Stimulated activated naive CD4-positive, alpha-beta T cell (primary cell): ENCODE measurements at regions not wholly inside any gene's neighbourhood (a gene's known extent, or its start where the extent isn't known, plus 50 kb on each side); places are given as distances from the start of the nearest gene placed in this dataset.

Experiments used
- DNase-seq, 6 experiments: peaks; one replicate each; lab custom pipeline; 2025; lab: John Stamatoyannopoulos, UW

GRCh38 chr18:45312555-45313126 lies 302.6 kb upstream of the SLC14A2 start:
- DNase-seq, result no peak

GRCh38 chr18:45316127-45316526 lies 299.1 kb upstream of the SLC14A2 start:
- no peak for DNase-seq

- no peak for DNase-seq
These were observed 297.2 kb upstream of the SLC14A2 start for GRCh38 chr18:45317948-45318640.

GRCh38 chr18:45320724-45321123 lies 294.6 kb upstream of the SLC14A2 start:
- DNase-seq, result no peak

GRCh38 chr18:45321520-45321919 lies 293.8 kb upstream of the SLC14A2 start:
- no peak for DNase-seq

GRCh38 chr18:45322343-45322742 lies 292.9 kb upstream of the SLC14A2 start:
- DNase-seq, result no peak

- no peak for DNase-seq
These were observed 291.2 kb upstream of the SLC14A2 start for GRCh38 chr18:45324101-45324494.

GRCh38 chr18:45324495-45325113 lies 290.7 kb upstream of the SLC14A2 start:
- no peak for DNase-seq

- no peak for DNase-seq
These were observed 289.5 kb upstream of the SLC14A2 start for GRCh38 chr18:45325778-45326177.

- DNase-seq, result no peak
These were observed 288.8 kb upstream of the SLC14A2 start for GRCh38 chr18:45326505-45326904.

GRCh38 chr18:45328296-45328695 lies 287.0 kb upstream of the SLC14A2 start:
- DNase-seq, result no peak

GRCh38 chr18:45328811-45329210 lies 286.5 kb upstream of the SLC14A2 start:
- no peak for DNase-seq

GRCh38 chr18:45329316-45329715 lies 286.0 kb upstream of the SLC14A2 start:
- DNase-seq, result no peak

GRCh38 chr18:45330170-45330594 lies 285.1 kb upstream of the SLC14A2 start:
- DNase-seq, result no peak

- no peak for DNase-seq
These were observed 282.4 kb upstream of the SLC14A2 start for GRCh38 chr18:45332871-45333270.

- DNase-seq, result no peak
These were observed 281.1 kb upstream of the SLC14A2 start for GRCh38 chr18:45334191-45334590.

- DNase-seq, result no peak
These were observed 279.8 kb upstream of the SLC14A2 start for GRCh38 chr18:45335282-45336043.

- no peak for DNase-seq
These were observed 278.8 kb upstream of the SLC14A2 start for GRCh38 chr18:45336448-45336847.

- DNase-seq, result no peak
These were observed 277.8 kb upstream of the SLC14A2 start for GRCh38 chr18:45337477-45337876.

GRCh38 chr18:45339810-45340550 lies 275.3 kb upstream of the SLC14A2 start:
- no peak for DNase-seq

- DNase-seq, result no peak
These were observed 274.4 kb upstream of the SLC14A2 start for GRCh38 chr18:45340884-45341283.

GRCh38 chr18:45341454-45341853 lies 273.8 kb upstream of the SLC14A2 start:
- no peak for DNase-seq
